Skeletal muscle satellite cell (primary cell): ENCODE measurements at regions not wholly inside any gene's neighbourhood (a gene's known extent, or its start where the extent isn't known, plus 50 kb on each side); places are given as distances from the start of the nearest gene placed in this dataset.

Source experiments
- H3K27me3 ChIP-seq: 2 replicates; pipeline ENCODE4 v1.7.0; 2013; ENCODE audit warnings: low read length; ENCODE audit not compliant: control insufficient read depth, insufficient read depth
- H3K36me3 ChIP-seq: 2 replicates; pipeline ENCODE4 v1.7.0; 2013; ENCODE audit warnings: mild to moderate bottlenecking, control low read depth, low read length; ENCODE audit not compliant: insufficient read depth
- H3K4me1 ChIP-seq: 2 replicates; pipeline ENCODE4 v1.7.0; 2013; ENCODE audit warnings: low read length; ENCODE audit not compliant: control insufficient read depth, insufficient read depth
- H3K4me2 ChIP-seq: 2 replicates; pipeline ENCODE4 v1.7.0; 2013; ENCODE audit warnings: mild to moderate bottlenecking, low read length
- H3K4me3 ChIP-seq: 2 replicates; pipeline ENCODE4 v1.7.0; 2013; ENCODE audit warnings: low read length
- H3K9ac ChIP-seq: 2 replicates; pipeline ENCODE4 v1.7.0; 2013; ENCODE audit warnings: mild to moderate bottlenecking, low read depth, low read length, moderate library complexity
- H3K9me3 ChIP-seq: replicated peaks from 2 replicates; pipeline ENCODE4 v1.7.0; 2013; ENCODE audit warnings: mild to moderate bottlenecking, control low read depth, low read length

- H3K36me3 ChIP-seq, result no peaks in the 10 kb centered on the region
- no peak overlapping the region for H3K9ac ChIP-seq
- peaks cover 10% of the 10 kb centered on the region for H3K9me3 ChIP-seq
- no peak overlapping the region for H3K4me3 ChIP-seq
- H3K4me2 ChIP-seq, result no peak overlapping the region
- H3K27me3 ChIP-seq, result no peaks in the 10 kb centered on the region
- H3K4me1 ChIP-seq, result no peaks in the 10 kb centered on the region
These were observed 512.1 kb downstream of the TOX3 start for GRCh38 chr16:52034830-52035229.

- Histone ChIP-seq H3K9me3 (peaks cover 10% of the 10 kb centered on the region), H3K4me3 (no peak overlapping the region), H3K36me3 (no peaks in the 10 kb centered on the region), H3K9ac (no peak overlapping the region), H3K27me3 (no peaks in the 10 kb centered on the region), H3K4me1 (no peaks in the 10 kb centered on the region), H3K4me2 (no peak overlapping the region)
These were observed 513.0 kb downstream of the TOX3 start for GRCh38 chr16:52033992-52034391.

- H3K27me3 ChIP-seq, result no peaks in the 10 kb centered on the region
- no peaks in the 10 kb centered on the region for H3K36me3 ChIP-seq
- no peak overlapping the region for H3K9ac ChIP-seq
- H3K4me1 ChIP-seq, result no peaks in the 10 kb centered on the region
- no peaks in the 10 kb centered on the region for H3K9me3 ChIP-seq
- H3K4me3 ChIP-seq, result no peak overlapping the region
- H3K4me2 ChIP-seq, result no peak overlapping the region
These were observed 524.0 kb downstream of the TOX3 start for GRCh38 chr16:52022980-52023379.

- Histone ChIP-seq H3K4me1 (no peaks in the 10 kb centered on the region), H3K36me3 (no peaks in the 10 kb centered on the region), H3K9me3 (no peaks in the 10 kb centered on the region), H3K4me3 (no peak overlapping the region), H3K4me2 (no peak overlapping the region), H3K9ac (no peak overlapping the region), H3K27me3 (no peaks in the 10 kb centered on the region)
These were observed 524.8 kb downstream of the TOX3 start for GRCh38 chr16:52022177-52022576.

- Histone ChIP-seq H3K36me3 (no peaks in the 10 kb centered on the region), H3K4me1 (no peaks in the 10 kb centered on the region), H3K27me3 (no peaks in the 10 kb centered on the region), H3K9ac (no peak overlapping the region), H3K4me2 (no peak overlapping the region), H3K9me3 (no peaks in the 10 kb centered on the region), H3K4me3 (no peak overlapping the region)
These were observed 530.6 kb downstream of the TOX3 start for GRCh38 chr16:52016387-52016786.

GRCh38 chr16:52005551-52005950 lies 541.4 kb downstream of the TOX3 start:
- Histone ChIP-seq H3K27me3 (no peaks in the 10 kb centered on the region), H3K36me3 (no peaks in the 10 kb centered on the region), H3K4me1 (no peaks in the 10 kb centered on the region), H3K9me3 (peaks cover 3% of the 10 kb centered on the region), H3K4me3 (no peak overlapping the region), H3K4me2 (no peak overlapping the region), H3K9ac (no peak overlapping the region)

- H3K27me3 ChIP-seq, result no peaks in the 10 kb centered on the region
- no peak overlapping the region for H3K9ac ChIP-seq
- no peak overlapping the region for H3K4me3 ChIP-seq
- no peak overlapping the region for H3K4me2 ChIP-seq
- no peaks in the 10 kb centered on the region for H3K4me1 ChIP-seq
- no peaks in the 10 kb centered on the region for H3K36me3 ChIP-seq
- peaks cover 3% of the 10 kb centered on the region for H3K9me3 ChIP-seq
These were observed 542.6 kb downstream of the TOX3 start for GRCh38 chr16:52004343-52004742.

GRCh38 chr16:52002026-52002425 lies 544.9 kb downstream of the TOX3 start:
- H3K27me3 ChIP-seq, result no peaks in the 10 kb centered on the region
- H3K9me3 ChIP-seq, result peaks cover 3% of the 10 kb centered on the region
- no peak overlapping the region for H3K9ac ChIP-seq
- no peaks in the 10 kb centered on the region for H3K36me3 ChIP-seq
- no peak overlapping the region for H3K4me3 ChIP-seq
- H3K4me1 ChIP-seq, result no peaks in the 10 kb centered on the region
- H3K4me2 ChIP-seq, result no peak overlapping the region

- Histone ChIP-seq H3K27me3 (no peaks in the 10 kb centered on the region), H3K9ac (no peak overlapping the region), H3K4me1 (no peaks in the 10 kb centered on the region), H3K4me3 (no peak overlapping the region), H3K9me3 (no peaks in the 10 kb centered on the region), H3K4me2 (no peak overlapping the region), H3K36me3 (no peaks in the 10 kb centered on the region)
These were observed 550.4 kb downstream of the TOX3 start for GRCh38 chr16:51996516-51996915.

- H3K4me2 ChIP-seq, result no peak overlapping the region
- H3K36me3 ChIP-seq, result no peaks in the 10 kb centered on the region
- H3K9ac ChIP-seq, result no peak overlapping the region
- H3K27me3 ChIP-seq, result no peaks in the 10 kb centered on the region
- no peaks in the 10 kb centered on the region for H3K4me1 ChIP-seq
- H3K9me3 ChIP-seq, result no peaks in the 10 kb centered on the region
- H3K4me3 ChIP-seq, result no peak overlapping the region
These were observed 552.3 kb downstream of the TOX3 start for GRCh38 chr16:51994597-51994996.

- Histone ChIP-seq H3K4me2 (no peak overlapping the region), H3K4me1 (no peaks in the 10 kb centered on the region), H3K36me3 (no peaks in the 10 kb centered on the region), H3K9ac (no peak overlapping the region), H3K9me3 (no peaks in the 10 kb centered on the region), H3K27me3 (no peaks in the 10 kb centered on the region), H3K4me3 (no peak overlapping the region)
These were observed 557.2 kb downstream of the TOX3 start for GRCh38 chr16:51989637-51990230.

GRCh38 chr16:51988977-51989376 lies 558.0 kb downstream of the TOX3 start:
- H3K36me3 ChIP-seq, result no peaks in the 10 kb centered on the region
- H3K4me3 ChIP-seq, result no peak overlapping the region
- no peaks in the 10 kb centered on the region for H3K9me3 ChIP-seq
- no peak overlapping the region for H3K4me2 ChIP-seq
- no peaks in the 10 kb centered on the region for H3K4me1 ChIP-seq
- H3K27me3 ChIP-seq, result no peaks in the 10 kb centered on the region
- H3K9ac ChIP-seq, result no peak overlapping the region
